ENCODE measurements at regions not wholly inside any gene's neighbourhood (a gene's known extent, or its start where the extent isn't known, plus 50 kb on each side); places are given as distances from the start of the nearest gene placed in this dataset.
"Not testable (repeated sequence)": the region's sequence is repeated elsewhere in the genome, so short reads cannot be mapped to it uniquely, and the experiment has no call there.

- DNase-seq, result no peak
- H3K27ac ChIP-seq, result no peak overlapping the region
- H3K27me3 ChIP-seq, result peaks cover 18% of the 10 kb centered on the region; the same call in 1 of the 2 replicates
- H3K36me3 ChIP-seq, result no peaks in the 10 kb centered on the region
- H3K9me3 ChIP-seq (replicated peaks), result no peaks in the 10 kb centered on the region
- no peak overlapping the region for H3K4me3 ChIP-seq
- H3K4me1 ChIP-seq, result no peaks in the 10 kb centered on the region
Measured at GRCh38 chr7:142529591-142529990, 219.7 kb upstream of the PRSS1 start.

GRCh38 chr7:142528608-142529408 lies 220.5 kb upstream of the PRSS1 start:
- DNase-seq, result no peak
- H3K27me3 ChIP-seq, result peaks cover 18% of the 10 kb centered on the region; the same call in 1 of the 2 replicates

DNA sequence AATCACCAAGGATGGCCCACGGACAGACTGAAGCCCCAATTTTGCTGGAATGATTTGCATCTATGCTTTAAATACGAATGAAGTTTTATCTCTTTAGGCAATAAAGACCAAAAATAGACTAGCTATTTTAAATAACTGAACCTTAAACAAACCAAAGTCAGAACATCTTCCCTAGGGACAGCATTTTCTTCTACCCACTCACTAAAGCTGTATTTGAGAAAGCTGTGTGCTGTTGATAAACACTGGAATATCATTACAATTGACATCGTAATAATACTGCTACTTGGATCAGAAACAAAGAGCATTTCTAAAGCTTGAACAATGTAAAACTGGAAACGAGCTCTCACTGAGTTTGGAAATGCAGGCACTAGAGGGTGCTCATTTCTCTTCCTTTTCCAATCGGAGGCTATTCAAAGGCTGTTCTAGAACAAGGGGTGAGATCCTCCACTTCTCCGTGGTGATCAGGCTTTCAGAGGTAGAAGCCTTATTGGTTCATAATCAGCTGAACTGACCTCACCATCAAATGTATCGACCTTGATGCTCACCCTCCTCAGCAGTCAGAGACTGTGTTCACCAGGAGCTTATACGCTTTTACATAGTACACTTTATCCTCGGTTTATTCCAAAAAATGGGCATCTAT lies 225.3 kb upstream of the PRSS1 start:
- Histone ChIP-seq H3K4me1 (no peaks in the 10 kb centered on the region), H3K9me3 (replicated peaks) (no peaks in the 10 kb centered on the region), H3K4me3 (no peak overlapping the region), H3K27me3 (peaks cover 11% of the 10 kb centered on the region; the same call in 1 of the 2 replicates), H3K27ac (no peak overlapping the region), H3K36me3 (no peaks in the 10 kb centered on the region)
- no peak for DNase-seq

More at GRCh38 chr7:142528608-142529408, 220.5 kb upstream of the PRSS1 start:
- Histone ChIP-seq H3K27ac (no peak overlapping the region), H3K36me3 (no peaks in the 10 kb centered on the region), H3K9me3 (replicated peaks) (no peaks in the 10 kb centered on the region), H3K4me1 (no peaks in the 10 kb centered on the region), H3K4me3 (no peak overlapping the region)

- no peak for DNase-seq
- peaks cover 7% of the 10 kb centered on the region; the same call in 1 of the 2 replicates for H3K27me3 ChIP-seq
- no peak overlapping the region for H3K4me3 ChIP-seq
- no peaks in the 10 kb centered on the region for H3K4me1 ChIP-seq
- no peaks in the 10 kb centered on the region for H3K36me3 ChIP-seq
- H3K9me3 ChIP-seq (replicated peaks), result no peaks in the 10 kb centered on the region
- no peak overlapping the region for H3K27ac ChIP-seq
Measured at GRCh38 chr7:142522735-142523134, 226.5 kb upstream of the PRSS1 start.

GRCh38 chr7:142520885-142521284 lies 228.4 kb upstream of the PRSS1 start:
- DNase-seq, result peak in 1 of 2 experiments; percentile 29
- not testable (repeated sequence) for H3K36me3 ChIP-seq; H3K27me3 ChIP-seq; H3K4me3 ChIP-seq; H3K4me1 ChIP-seq; H3K27ac ChIP-seq; H3K9me3 ChIP-seq (replicated peaks)

GRCh38 chr7:142520455-142520854 lies 228.8 kb upstream of the PRSS1 start:
- not testable (repeated sequence) for H3K27ac ChIP-seq; DNase-seq; H3K4me3 ChIP-seq; H3K9me3 ChIP-seq (replicated peaks); H3K36me3 ChIP-seq; H3K4me1 ChIP-seq; H3K27me3 ChIP-seq

- no peak overlapping the region for H3K4me3 ChIP-seq
- no peak for DNase-seq
- 0 out of 2 replicates have a peak, but pooled peaks cover 3% of the 10 kb centered on the region for H3K27me3 ChIP-seq
- no peaks in the 10 kb centered on the region for H3K4me1 ChIP-seq
- no peak overlapping the region for H3K27ac ChIP-seq
- H3K9me3 ChIP-seq (replicated peaks), result no peaks in the 10 kb centered on the region
- H3K36me3 ChIP-seq, result no peaks in the 10 kb centered on the region
Measured at GRCh38 chr7:142519079-142520078, 229.9 kb upstream of the PRSS1 start.

GRCh38 chr7:142516038-142516501 lies 233.2 kb upstream of the PRSS1 start:
- no peaks in the 10 kb centered on the region for H3K4me1 ChIP-seq
- H3K9me3 ChIP-seq (replicated peaks), result no peaks in the 10 kb centered on the region
- DNase-seq, result peak; percentile 22 to 84
- H3K4me3 ChIP-seq, result no peak overlapping the region
- no peaks in the 10 kb centered on the region for H3K27me3 ChIP-seq
- H3K27ac ChIP-seq, result no peak overlapping the region
- no peaks in the 10 kb centered on the region for H3K36me3 ChIP-seq

DNA sequence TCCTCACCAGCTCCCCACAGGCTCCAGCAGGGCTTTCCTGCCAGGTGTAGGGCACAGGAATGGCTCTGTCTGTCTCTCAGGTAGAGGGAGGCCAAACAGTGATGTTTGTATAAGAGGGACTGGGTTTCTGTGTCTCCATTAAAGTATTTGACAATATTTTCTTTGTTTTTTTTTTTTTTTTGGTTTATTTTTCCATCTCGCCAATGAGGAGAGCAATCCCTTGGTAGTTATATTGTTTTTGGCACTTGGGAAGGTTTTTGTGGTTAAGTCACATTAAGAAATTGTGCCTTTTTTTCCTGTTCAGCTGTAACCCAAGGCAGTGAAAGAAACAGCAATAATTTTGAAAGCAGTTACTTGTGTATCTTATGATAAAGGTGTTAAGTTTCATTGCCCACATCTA lies 234.6 kb upstream of the PRSS1 start:
- H3K36me3 ChIP-seq; H3K27me3 ChIP-seq; H3K27ac ChIP-seq; H3K9me3 ChIP-seq (replicated peaks); H3K4me1 ChIP-seq; DNase-seq; H3K4me3 ChIP-seq: not testable (repeated sequence)

GRCh38 chr7:142513178-142513955 lies 235.9 kb upstream of the PRSS1 start:
- Histone ChIP-seq H3K9me3 (replicated peaks) (no peaks in the 10 kb centered on the region), H3K4me3 (no peak overlapping the region), H3K36me3 (no peaks in the 10 kb centered on the region), H3K27ac (no peak overlapping the region), H3K4me1 (no peaks in the 10 kb centered on the region), H3K27me3 (no peaks in the 10 kb centered on the region)
- no peak for DNase-seq

- 0 out of 2 replicates have a peak, but pooled peaks cover under 1% of the 10 kb centered on the region for H3K27me3 ChIP-seq
- H3K4me3 ChIP-seq, result no peak overlapping the region
- H3K4me1 ChIP-seq, result no peaks in the 10 kb centered on the region
- H3K9me3 ChIP-seq (replicated peaks), result no peaks in the 10 kb centered on the region
- no peak for DNase-seq
- no peak overlapping the region for H3K27ac ChIP-seq
- H3K36me3 ChIP-seq, result no peaks in the 10 kb centered on the region
Measured at GRCh38 chr7:142511801-142512200, 237.5 kb upstream of the PRSS1 start.

GRCh38 chr7:142511374-142511773 lies 237.9 kb upstream of the PRSS1 start:
- no peak for DNase-seq
- H3K4me3 ChIP-seq, result no peak overlapping the region
- H3K9me3 ChIP-seq (replicated peaks), result no peaks in the 10 kb centered on the region
- H3K27ac ChIP-seq, result no peak overlapping the region
- no peaks in the 10 kb centered on the region for H3K4me1 ChIP-seq
- H3K36me3 ChIP-seq, result no peaks in the 10 kb centered on the region
- 0 out of 2 replicates have a peak, but pooled peaks cover 5% of the 10 kb centered on the region for H3K27me3 ChIP-seq

- not testable (repeated sequence) for H3K36me3 ChIP-seq; DNase-seq; H3K27ac ChIP-seq; H3K9me3 ChIP-seq (replicated peaks); H3K4me3 ChIP-seq; H3K4me1 ChIP-seq; H3K27me3 ChIP-seq
Measured at GRCh38 chr7:142509235-142509634, 240.0 kb upstream of the PRSS1 start.

GRCh38 chr7:142508251-142508650 lies 241.0 kb upstream of the PRSS1 start:
- Histone ChIP-seq H3K27me3 (0 out of 2 replicates have a peak, but pooled peaks cover 7% of the 10 kb centered on the region), H3K36me3 (no peaks in the 10 kb centered on the region), H3K9me3 (replicated peaks) (no peaks in the 10 kb centered on the region), H3K27ac (no peak overlapping the region), H3K4me1 (no peaks in the 10 kb centered on the region), H3K4me3 (no peak overlapping the region)
- no peak for DNase-seq

Measured in SJCRH30 (cell line).